Gastrocnemius medialis (tissue), 4 donors: ENCODE measurements at regions not wholly inside any gene's neighbourhood (a gene's known extent, or its start where the extent isn't known, plus 50 kb on each side); places are given as distances from the start of the nearest gene placed in this dataset.
"Not testable (repeated sequence)": the region's sequence is repeated elsewhere in the genome, so short reads cannot be mapped to it uniquely, and the experiment has no call there.

Source experiments
- ATAC-seq, 2 donors: fragments of 150-250 bp; one replicate each; pipeline ENCODE4 v1.9.1; 2016
- DNase-seq, 2 donors: peaks; one replicate each; pipeline ENCODE4 v3.0.0-alpha.2; 2019
- H3K27ac ChIP-seq, 4 donors: fragments of 200-600 bp; sonication (generic); 1 replicate in 1 of 4; 2 replicates in 3 of 4; pipeline ENCODE4 v1.5.1; 2016 to 2018; ENCODE audit warnings: mild to moderate bottlenecking in 2 of 4, moderate library complexity in 1 of 4
- H3K27me3 ChIP-seq, 3 donors: fragments of 200-600 bp; sonication (generic) in 2 of 3; 1 replicate in 1 of 3; 2 replicates in 2 of 3; pipeline versions ENCODE4 v1.5.1 to v1.6.0; 2016 to 2019; ENCODE audit warnings: mild to moderate bottlenecking in 1 of 3, moderate library complexity in 1 of 3
- H3K36me3 ChIP-seq, 2 donors: fragments of 200-600 bp; sonication (generic) in 1 of 2; one replicate each; pipeline ENCODE4 v1.5.1; 2017 to 2018
- H3K4me1 ChIP-seq, 2 donors: fragments of 200-600 bp; sonication (generic) in 1 of 2; one replicate each; pipeline ENCODE4 v1.5.1; 2016 to 2017; ENCODE audit warnings: mild to moderate bottlenecking in 2 of 2
- H3K4me3 ChIP-seq, 4 donors: fragments of 200-600 bp; sonication (generic) in 3 of 4; 1 replicate in 1 of 4; 2 replicates in 3 of 4; pipeline ENCODE4 v1.5.1; 2016 to 2019; ENCODE audit warnings: mild to moderate bottlenecking in 2 of 4
- H3K9me3 ChIP-seq, 3 donors: fragments of 200-600 bp; sonication (generic) in 2 of 3; 1 replicate in 1 of 3; 2 replicates in 2 of 3; pipeline ENCODE4 v1.5.1; 2016 to 2019
- CTCF ChIP-seq, 5 experiments: fragments of 450-650 bp in 3 of 5; fragments of 200-600 bp in 2 of 5; sonication (generic) in 2 of 5; IDR thresholded peaks in 4 of 5; conservative IDR thresholded peaks in 1 of 5; 1 replicate in 4 of 5; 2 replicates in 1 of 5; pipeline ENCODE4 v1.5.1; 2016 to 2019; ENCODE audit warnings: antibody characterized with exemption in 5 of 5, mild to moderate bottlenecking in 3 of 5, moderate library complexity in 3 of 5
- POLR2A ChIP-seq, 2 donors: fragments of 450-650 bp; IDR thresholded peaks; one replicate each; pipeline ENCODE4 v1.6.1; 2017; ENCODE audit warnings: antibody characterized with exemption in 2 of 2, mild to moderate bottlenecking in 2 of 2, moderate library complexity in 2 of 2
- in situ Hi-C, 4 donors: fragments of 200-750 bp; cut with MboI; loops; one replicate each; pipeline versions ENCODE4 v1.15.0 to v1.8.0; 2017; ENCODE audit warnings: low sequenced_read_pairs in 4 of 4
- intact Hi-C: fragments of 100-400 bp; cut with DNase I; formaldehyde crosslinking; loops from one replicate; pipeline ENCODE4 v1.15.1; 2023; ENCODE audit warnings: low total_unique reads

GRCh38 chr21:10464975-10465374 is 56.4 kb upstream of the TPTE start:
- DNase-seq (no peak), ATAC-seq (peak in 1 of 2 donors; percentile 4)
- no peak overlapping the region for H3K27ac ChIP-seq
- no peak overlapping the region for H3K4me3 ChIP-seq
- no peak for TF ChIP-seq POLR2A (IDR thresholded peaks at IDR 0.05)
- no peak for TF ChIP-seq CTCF (IDR thresholded peaks at IDR 0.05 in 4 of 5, conservative IDR thresholded peaks at IDR 0.05 in 1 of 5)
- no peaks in the 10 kb centered on the region for H3K36me3 ChIP-seq
- in situ Hi-C loops = no loop called here
- no peaks in the 10 kb centered on the region for H3K4me1 ChIP-seq
- no peaks in the 10 kb centered on the region for H3K27me3 ChIP-seq
- peaks cover 0 to 5% (median 0%) of the 10 kb centered on the region in 3 donors for H3K9me3 ChIP-seq
- intact Hi-C loops = no loop called here

GRCh38 chr21:10465524-10466110 is 55.8 kb upstream of the TPTE start:
- H3K27ac ChIP-seq, H3K4me3 ChIP-seq, intact Hi-C loops, H3K36me3 ChIP-seq, H3K27me3 ChIP-seq, H3K4me1 ChIP-seq, H3K9me3 ChIP-seq, in situ Hi-C loops, DNase-seq: not testable (repeated sequence)
- peak; percentile 8 to 13 for ATAC-seq

- in situ Hi-C loops = no loop called here
Observed at GRCh38 chr21:10466200-10466599, 55.2 kb upstream of the TPTE start.

More at GRCh38 chr21:10466200-10466599, 55.2 kb upstream of the TPTE start:
- H3K9me3 ChIP-seq = peaks cover 0 to 5% (median 0%) of the 10 kb centered on the region in 3 donors
- intact Hi-C loops = no loop called here
- TF ChIP-seq POLR2A (IDR thresholded peaks at IDR 0.05) (no peak), CTCF (IDR thresholded peaks at IDR 0.05 in 4 of 5, conservative IDR thresholded peaks at IDR 0.05 in 1 of 5) (no peak)
- no peak overlapping the region for H3K27ac ChIP-seq
- DNase-seq = no peak
- no peak overlapping the region for H3K4me3 ChIP-seq
- no peaks in the 10 kb centered on the region for H3K36me3 ChIP-seq
- no peaks in the 10 kb centered on the region for H3K4me1 ChIP-seq
- H3K27me3 ChIP-seq = no peaks in the 10 kb centered on the region
- no peak for ATAC-seq
